ENCODE measurements at regions not wholly inside any gene's neighbourhood (a gene's known extent, or its start where the extent isn't known, plus 50 kb on each side); places are given as distances from the start of the nearest gene placed in this dataset.

DNA sequence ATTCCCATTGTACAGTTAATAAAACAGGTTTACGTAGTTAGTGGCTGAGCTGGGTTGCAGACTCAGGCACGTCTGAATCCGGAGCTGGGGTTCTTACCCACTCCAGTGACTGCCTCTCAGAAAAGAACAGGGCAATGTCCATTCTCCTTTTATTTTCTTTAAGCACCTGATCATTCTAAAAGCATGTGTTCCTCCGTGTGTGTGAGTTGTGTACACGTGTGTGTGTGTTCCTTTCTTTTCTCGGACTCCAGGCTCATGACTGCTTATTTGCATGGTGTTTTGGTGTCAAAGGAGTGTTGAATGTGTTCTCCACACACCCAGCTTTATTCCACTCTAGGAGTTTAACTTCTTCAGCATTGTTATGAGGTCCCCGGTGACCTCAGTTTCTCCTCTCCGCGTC lies 260.1 kb downstream of the SNX10 start:
- Mint-ChIP-seq H3K4me3 (no peak overlapping the region), H3K4me1 (no peaks in the 10 kb centered on the region), H3K27me3 (peaks cover 31% of the 10 kb centered on the region), H3K36me3 (no peaks in the 10 kb centered on the region), H3K9me3 (ENCODE audit: low read depth) (no peaks in the 10 kb centered on the region), H3K27ac (no peak overlapping the region)
- no peak for DNase-seq
- ATAC-seq = no peak
- CTCF ChIA-PET = no interaction called here

DNA sequence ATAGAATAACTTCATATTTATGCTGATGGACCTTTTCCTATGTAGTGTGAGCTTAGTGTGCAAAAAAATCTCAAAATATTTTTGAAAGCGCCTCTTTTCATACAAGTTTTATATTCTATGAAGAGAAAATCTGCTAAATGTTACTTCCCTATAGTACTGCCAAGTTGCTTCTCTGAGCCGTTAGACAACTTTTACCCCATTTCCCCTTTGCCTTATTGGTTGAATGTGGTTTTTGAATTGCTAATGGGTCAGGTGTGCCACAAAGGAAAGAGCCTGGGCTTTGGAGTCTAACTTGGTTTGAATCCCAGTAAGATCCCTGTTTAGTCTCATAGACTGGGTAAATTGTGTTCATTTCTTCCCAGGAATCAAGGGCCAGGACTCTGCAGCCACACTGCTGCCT lies 261.5 kb downstream of the SNX10 start:
- Mint-ChIP-seq H3K27ac (no peak overlapping the region), H3K9me3 (ENCODE audit: low read depth) (no peaks in the 10 kb centered on the region), H3K4me3 (no peak overlapping the region), H3K27me3 (peaks cover 29% of the 10 kb centered on the region), H3K36me3 (no peaks in the 10 kb centered on the region), H3K4me1 (no peaks in the 10 kb centered on the region)
- DNase-seq (no peak), ATAC-seq (no peak)
- CTCF ChIA-PET = no interaction called here

DNA sequence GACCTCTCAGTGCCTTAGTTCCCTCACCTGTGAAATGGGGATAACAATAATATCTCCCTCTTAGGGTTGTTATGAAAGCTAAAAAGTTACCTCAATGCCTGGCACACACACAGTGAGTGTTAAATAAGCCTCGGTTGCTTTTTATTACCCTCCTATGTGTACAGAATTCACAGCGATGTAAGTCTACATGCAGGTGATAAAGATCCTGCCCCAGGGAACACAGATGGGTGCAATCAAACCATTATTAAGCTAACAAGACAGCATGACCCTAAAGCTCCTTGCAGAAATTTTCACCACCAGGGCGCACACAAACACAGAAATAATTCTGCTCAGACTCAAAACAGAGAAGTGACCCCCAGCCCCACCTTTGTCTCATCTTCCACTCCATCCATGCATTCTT lies 261.9 kb downstream of the SNX10 start:
- ATAC-seq (no peak), DNase-seq (no peak)
- no peaks in the 10 kb centered on the region for H3K4me1 Mint-ChIP-seq
- no peaks in the 10 kb centered on the region for H3K9me3 Mint-ChIP-seq (ENCODE audit: low read depth)
- no peak overlapping the region for H3K27ac Mint-ChIP-seq
- H3K4me3 Mint-ChIP-seq = no peak overlapping the region
- CTCF ChIA-PET = no interaction called here
- H3K36me3 Mint-ChIP-seq = no peaks in the 10 kb centered on the region
- H3K27me3 Mint-ChIP-seq = peaks cover 32% of the 10 kb centered on the region

DNA sequence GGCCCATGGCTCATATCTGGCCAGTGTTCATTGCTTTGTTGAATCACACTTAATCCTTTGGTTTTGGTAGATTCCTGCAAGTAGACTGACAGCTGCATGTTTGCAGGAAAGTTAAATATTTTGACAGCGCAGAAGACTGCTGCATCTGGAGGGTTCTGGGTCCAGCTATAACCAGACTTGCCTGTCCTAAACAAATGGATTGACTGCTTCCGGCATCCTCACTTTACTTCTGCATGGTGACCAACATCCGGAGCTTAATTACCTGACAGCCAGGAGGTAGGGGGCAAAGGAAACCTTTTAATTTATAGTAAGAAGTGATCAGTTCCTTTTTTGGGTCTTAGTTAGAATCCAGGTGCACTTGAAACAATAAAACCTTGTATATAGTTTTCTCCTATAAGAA lies 263.3 kb downstream of the SNX10 start:
- H3K27me3 Mint-ChIP-seq = peaks cover 35% of the 10 kb centered on the region
- H3K9me3 Mint-ChIP-seq (ENCODE audit: low read depth) = no peaks in the 10 kb centered on the region
- CTCF ChIA-PET = no interaction called here
- H3K36me3 Mint-ChIP-seq = no peaks in the 10 kb centered on the region
- H3K27ac Mint-ChIP-seq = no peak overlapping the region
- no peak for DNase-seq
- ATAC-seq = no peak
- no peak overlapping the region for H3K4me3 Mint-ChIP-seq
- H3K4me1 Mint-ChIP-seq = no peaks in the 10 kb centered on the region

DNA sequence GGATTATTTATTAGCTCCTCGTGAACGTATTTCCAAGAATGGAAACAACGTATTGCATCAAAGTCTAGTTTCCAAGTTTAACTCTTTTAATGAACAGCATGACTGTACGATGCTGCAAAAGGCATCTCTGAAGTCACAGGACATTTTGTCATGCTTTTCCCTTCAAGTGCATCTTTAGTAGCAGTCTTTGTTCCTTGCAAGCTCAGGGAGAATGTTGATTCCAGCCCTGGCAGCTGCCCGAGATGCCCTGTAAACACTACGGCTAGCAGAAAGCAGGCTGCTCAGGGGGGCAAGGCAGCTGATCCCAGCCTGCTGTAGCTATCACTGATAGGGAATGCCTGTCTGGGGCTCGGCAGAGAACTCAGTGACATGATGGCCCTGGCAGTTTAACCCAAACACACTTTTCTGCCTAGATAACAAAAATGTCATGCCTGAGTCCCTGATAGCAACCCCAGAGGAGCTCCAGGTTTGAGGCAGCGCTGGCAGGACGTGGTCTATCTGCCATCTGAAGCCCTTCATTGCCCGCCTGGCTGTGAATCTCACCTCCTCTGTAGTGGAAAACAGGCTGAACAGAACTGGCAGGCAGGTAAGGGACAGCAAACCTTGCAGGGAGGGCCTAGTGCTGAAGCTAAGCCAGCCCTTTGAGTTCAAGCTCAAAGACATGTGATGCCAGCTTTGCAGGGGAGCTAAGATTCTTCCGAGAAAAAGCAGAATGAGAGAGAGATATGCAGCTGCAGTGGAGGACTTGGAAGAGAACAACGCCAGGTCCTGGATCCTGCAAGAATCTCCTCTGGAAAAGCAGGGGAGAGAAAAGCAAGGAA lies 264.6 kb downstream of the SNX10 start:
- H3K4me1 Mint-ChIP-seq = no peaks in the 10 kb centered on the region
- peaks cover 45% of the 10 kb centered on the region for H3K27me3 Mint-ChIP-seq
- H3K36me3 Mint-ChIP-seq = no peaks in the 10 kb centered on the region
- CTCF ChIA-PET = no interaction called here
- no peak overlapping the region for H3K4me3 Mint-ChIP-seq
- ATAC-seq (no peak), DNase-seq (no peak)
- no peak overlapping the region for H3K27ac Mint-ChIP-seq
- no peaks in the 10 kb centered on the region for H3K9me3 Mint-ChIP-seq (ENCODE audit: low read depth)

DNA sequence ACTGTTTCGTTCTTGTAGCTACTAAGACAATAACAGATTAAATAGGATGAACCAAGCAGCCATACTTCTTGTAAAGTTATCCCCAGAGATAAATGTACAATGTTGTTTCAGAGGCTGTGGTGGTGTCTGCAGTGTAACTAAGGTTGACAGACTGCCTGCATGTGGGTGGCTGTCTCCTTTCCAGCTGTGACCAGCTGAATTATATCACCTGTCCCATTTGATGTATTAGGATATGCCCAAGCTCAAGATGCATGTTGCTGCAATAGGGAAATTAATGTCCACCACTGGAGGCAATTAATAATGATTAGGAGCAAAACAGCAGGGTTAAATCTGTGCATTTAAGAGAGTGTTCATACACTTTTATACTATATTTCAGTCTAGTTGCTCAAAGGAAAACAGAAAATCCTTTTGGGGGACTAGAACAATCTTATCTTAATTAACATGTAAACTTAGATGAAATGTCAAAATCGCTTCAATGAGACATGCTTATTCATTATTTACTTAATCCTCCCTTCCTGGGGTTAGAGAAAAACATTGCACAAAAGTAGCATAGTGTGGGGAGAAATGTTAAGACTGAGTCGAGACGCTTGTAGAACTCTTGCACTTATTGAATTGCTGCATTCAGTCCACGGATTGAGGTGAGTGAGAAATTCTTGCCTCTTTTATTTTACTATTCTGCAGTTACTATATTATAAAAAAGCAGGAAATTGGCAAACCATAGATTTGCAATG lies 269.0 kb downstream of the SNX10 start:
- H3K9me3 Mint-ChIP-seq (ENCODE audit: low read depth) = no peaks in the 10 kb centered on the region
- DNase-seq (no peak), ATAC-seq (no peak)
- no peak overlapping the region for H3K4me3 Mint-ChIP-seq
- H3K36me3 Mint-ChIP-seq = no peaks in the 10 kb centered on the region
- CTCF ChIA-PET = no interaction called here
- no peak overlapping the region for H3K27ac Mint-ChIP-seq
- no peaks in the 10 kb centered on the region for H3K4me1 Mint-ChIP-seq
- peaks cover 24% of the 10 kb centered on the region for H3K27me3 Mint-ChIP-seq

- no peak overlapping the region for H3K27ac Mint-ChIP-seq
- DNase-seq = no peak
- ATAC-seq = no peak
- no peak overlapping the region for H3K4me3 Mint-ChIP-seq
- CTCF ChIA-PET = no interaction called here
- H3K36me3 Mint-ChIP-seq = no peaks in the 10 kb centered on the region
- peaks cover 24% of the 10 kb centered on the region for H3K27me3 Mint-ChIP-seq
- no peaks in the 10 kb centered on the region for H3K4me1 Mint-ChIP-seq
- H3K9me3 Mint-ChIP-seq (ENCODE audit: low read depth) = no peaks in the 10 kb centered on the region
These were observed 271.2 kb downstream of the SNX10 start for GRCh38 chr7:26562841-26563240.

GRCh38 chr7:26563406-26563805 lies 271.7 kb downstream of the SNX10 start:
- no peaks in the 10 kb centered on the region for H3K4me1 Mint-ChIP-seq
- ATAC-seq (no peak), DNase-seq (no peak)
- CTCF ChIA-PET = no interaction called here
- H3K9me3 Mint-ChIP-seq (ENCODE audit: low read depth) = no peaks in the 10 kb centered on the region
- H3K27me3 Mint-ChIP-seq = peaks cover 22% of the 10 kb centered on the region
- no peak overlapping the region for H3K4me3 Mint-ChIP-seq
- H3K36me3 Mint-ChIP-seq = no peaks in the 10 kb centered on the region
- H3K27ac Mint-ChIP-seq = no peak overlapping the region

GRCh38 chr7:26567266-26567665 lies 275.6 kb downstream of the SNX10 start:
- Mint-ChIP-seq H3K36me3 (no peaks in the 10 kb centered on the region), H3K4me3 (no peak overlapping the region), H3K9me3 (ENCODE audit: low read depth) (peaks cover 4% of the 10 kb centered on the region), H3K4me1 (no peaks in the 10 kb centered on the region), H3K27me3 (peaks cover 14% of the 10 kb centered on the region), H3K27ac (no peak overlapping the region)
- CTCF ChIA-PET = no interaction called here
- no peak for ATAC-seq
- DNase-seq = no peak

DNA sequence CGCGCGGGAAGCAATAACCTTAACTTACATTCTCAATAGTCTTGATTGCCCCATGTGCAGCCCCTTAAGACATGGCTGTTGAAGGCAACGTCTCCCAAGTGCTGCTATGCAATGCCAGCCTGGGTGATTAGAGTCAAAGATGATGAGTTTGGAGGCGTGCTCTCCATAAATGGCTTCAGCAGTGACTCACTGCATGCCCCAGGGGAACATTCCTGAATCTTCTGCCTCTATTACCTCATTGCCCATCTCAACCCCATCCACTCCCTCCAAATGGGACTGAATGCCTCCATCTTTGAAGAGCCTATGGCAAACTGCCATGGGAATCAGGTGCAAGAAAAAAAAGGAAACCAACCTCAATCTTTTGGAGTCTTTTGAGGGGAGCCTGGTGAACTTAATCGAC lies 282.8 kb downstream of the SNX10 start:
- no peaks in the 10 kb centered on the region for H3K36me3 Mint-ChIP-seq
- peaks cover 4% of the 10 kb centered on the region for H3K9me3 Mint-ChIP-seq (ENCODE audit: low read depth)
- no peaks in the 10 kb centered on the region for H3K4me1 Mint-ChIP-seq
- CTCF ChIA-PET = interaction anchor here (0.6 kb wide), 1 partner anchor 683 kb away, joined by 3 read pairs; no protein-coding TSS in a partner anchor
- no peak for ATAC-seq
- no peak overlapping the region for H3K4me3 Mint-ChIP-seq
- H3K27ac Mint-ChIP-seq = no peak overlapping the region
- DNase-seq = no peak
- peaks cover 25% of the 10 kb centered on the region for H3K27me3 Mint-ChIP-seq

DNA sequence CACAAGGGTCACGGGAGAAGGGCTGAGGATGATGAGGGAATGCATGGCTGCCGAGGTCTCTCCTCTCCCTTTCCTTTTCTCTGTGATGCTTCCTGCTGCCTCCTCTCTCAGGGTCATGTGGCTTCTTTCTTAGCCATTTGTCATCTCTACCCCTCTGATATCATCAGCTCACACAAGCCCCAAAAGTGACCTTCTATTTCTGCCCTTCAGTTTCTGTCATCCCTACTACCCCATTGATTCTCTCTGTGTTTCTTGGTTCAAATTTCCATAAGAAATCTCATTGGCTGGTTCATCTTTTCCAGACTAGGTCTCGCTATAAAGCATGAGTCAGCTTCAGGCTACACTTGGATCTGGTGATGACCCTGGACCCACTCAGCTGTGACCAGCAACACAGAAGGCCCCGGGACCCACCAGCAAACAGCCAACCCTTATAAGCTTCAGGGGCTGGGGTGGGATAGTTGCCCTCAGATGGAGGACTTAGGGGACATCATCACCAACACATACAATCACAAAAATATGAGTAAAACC lies 284.3 kb downstream of the SKAP2 start:
- no peak for DNase-seq
- ATAC-seq = no peak
- H3K4me3 Mint-ChIP-seq = no peak overlapping the region
- H3K36me3 Mint-ChIP-seq = no peaks in the 10 kb centered on the region
- no peak overlapping the region for H3K27ac Mint-ChIP-seq
- peaks cover 33% of the 10 kb centered on the region for H3K27me3 Mint-ChIP-seq
- CTCF ChIA-PET = interaction anchor here (1.6 kb wide), 1 partner anchor 11 kb away, joined by 3 read pairs; no protein-coding TSS in a partner anchor
- H3K4me1 Mint-ChIP-seq = no peaks in the 10 kb centered on the region
- H3K9me3 Mint-ChIP-seq (ENCODE audit: low read depth) = no peaks in the 10 kb centered on the region

DNA sequence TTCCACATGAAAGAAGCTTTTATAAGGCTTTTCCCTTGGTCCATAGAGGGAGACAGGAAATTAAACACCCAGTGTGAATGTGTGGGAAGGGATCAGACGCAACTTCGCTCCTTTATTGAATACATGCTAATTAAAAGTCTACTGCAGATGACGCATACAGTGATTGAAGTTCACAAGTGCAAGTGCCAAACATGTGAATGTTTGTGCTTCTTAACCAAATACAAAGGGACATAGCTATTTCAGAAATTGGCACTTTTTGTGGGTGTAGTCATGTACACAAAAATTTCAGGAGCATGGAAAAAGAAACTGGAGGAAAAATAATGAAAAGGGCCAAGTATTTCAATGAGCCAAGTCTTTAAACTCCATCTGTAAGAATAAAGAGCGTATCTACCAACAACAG lies 283.7 kb downstream of the SKAP2 start:
- ATAC-seq (no peak), DNase-seq (no peak)
- Mint-ChIP-seq H3K27me3 (peaks cover 33% of the 10 kb centered on the region), H3K4me1 (no peaks in the 10 kb centered on the region), H3K4me3 (no peak overlapping the region), H3K9me3 (ENCODE audit: low read depth) (no peaks in the 10 kb centered on the region), H3K27ac (no peak overlapping the region), H3K36me3 (no peaks in the 10 kb centered on the region)
- CTCF ChIA-PET = no interaction called here

DNA sequence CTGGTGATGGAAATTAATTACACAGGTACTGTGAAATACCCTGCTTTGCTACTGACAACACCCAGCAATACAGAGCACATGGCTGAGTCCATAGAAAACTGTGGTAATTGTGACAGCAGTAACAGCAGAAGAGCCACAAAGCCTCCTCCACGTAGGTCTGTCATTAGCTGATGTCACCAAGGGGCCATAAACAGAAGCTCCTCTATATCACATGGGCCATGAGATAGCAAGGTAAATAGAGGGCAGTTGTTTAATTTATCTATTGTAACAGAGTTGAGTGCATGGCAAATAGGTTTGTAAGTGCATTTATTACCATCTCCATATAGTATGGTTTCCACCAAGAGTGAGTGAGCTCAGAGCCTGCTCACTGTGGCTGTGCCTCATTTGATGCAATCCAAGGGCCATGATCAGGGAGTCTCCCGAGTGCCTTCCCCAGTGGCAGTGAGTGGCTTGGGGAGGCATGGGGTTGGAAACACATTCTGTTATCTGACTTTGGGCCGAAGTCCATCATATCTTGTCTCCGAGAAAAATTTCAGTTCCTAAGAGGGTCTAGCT lies 281.2 kb downstream of the SKAP2 start:
- DNase-seq (no peak), ATAC-seq (no peak)
- H3K27me3 Mint-ChIP-seq = peaks cover 26% of the 10 kb centered on the region
- H3K4me3 Mint-ChIP-seq = no peak overlapping the region
- no peak overlapping the region for H3K27ac Mint-ChIP-seq
- CTCF ChIA-PET = interaction anchor here (1.2 kb wide), 1 partner anchor 98 kb away, joined by 4 read pairs; no protein-coding TSS in a partner anchor
- H3K9me3 Mint-ChIP-seq (ENCODE audit: low read depth) = no peaks in the 10 kb centered on the region
- no peaks in the 10 kb centered on the region for H3K36me3 Mint-ChIP-seq
- H3K4me1 Mint-ChIP-seq = no peaks in the 10 kb centered on the region

DNA sequence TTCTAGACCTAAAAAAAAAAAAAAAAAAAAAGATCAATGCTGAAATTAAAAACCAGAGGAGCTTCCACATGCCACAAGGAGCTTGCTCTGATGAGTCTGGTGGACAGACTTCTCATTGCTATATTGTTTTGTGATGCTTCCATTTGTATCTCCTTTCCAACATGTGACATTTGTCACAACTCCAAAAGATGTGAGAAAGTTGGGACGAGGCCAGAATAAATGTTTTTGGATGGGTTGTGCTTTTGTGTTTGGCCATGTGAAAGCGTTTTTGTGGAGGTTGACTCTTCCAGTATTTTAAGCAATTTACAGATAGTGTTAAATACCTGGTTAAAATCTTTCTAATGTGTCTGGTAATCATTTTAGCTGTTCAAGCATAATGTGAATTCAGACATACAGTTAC lies 280.1 kb downstream of the SKAP2 start:
- ATAC-seq (no peak), DNase-seq (no peak)
- Mint-ChIP-seq H3K27me3 (peaks cover 29% of the 10 kb centered on the region), H3K4me3 (no peak overlapping the region), H3K27ac (no peak overlapping the region), H3K9me3 (ENCODE audit: low read depth) (no peaks in the 10 kb centered on the region), H3K36me3 (no peaks in the 10 kb centered on the region), H3K4me1 (no peaks in the 10 kb centered on the region)
- CTCF ChIA-PET = interaction anchor here (1.2 kb wide), 1 partner anchor 97 kb away, joined by 4 read pairs; no protein-coding TSS in a partner anchor

All from activated CD8-positive, alpha-beta memory T cell treated with anti-CD3 and anti-CD28 coated beads, Interleukin-2, amount 10 ng/mL, durations not matched to agents 7 days and 5 days (primary cell).